ENCODE measurements at regions not wholly inside any gene's neighbourhood (a gene's known extent, or its start where the extent isn't known, plus 50 kb on each side); places are given as distances from the start of the nearest gene placed in this dataset.

- TF ChIP-seq IRF3 (IDR thresholded peaks at IDR 0.05; ENCODE audit: low read depth, low read length) (no peak), RXRA (IDR thresholded peaks at IDR 0.05; ENCODE audit: borderline replicate concordance, low read depth) (no peak), CHD2 (IDR thresholded peaks at IDR 0.05; ENCODE audit: low read length, partially characterized antibody) (no peak), NRF1 (IDR thresholded peaks at IDR 0.05; ENCODE audit: low read depth, low read length) (no peak), SMC3 (IDR thresholded peaks at IDR 0.05; ENCODE audit: low read depth, low read length) (no peak), TAF1 (IDR thresholded peaks at IDR 0.05; ENCODE audit: borderline replicate concordance, low read depth, low read length) (no peak), USF2 (IDR thresholded peaks at IDR 0.05; ENCODE audit: borderline replicate concordance, low read depth, low read length) (no peak), NFIC (IDR thresholded peaks at IDR 0.05; ENCODE audit: borderline replicate concordance) (no peak), POLR2AphosphoS5 (IDR thresholded peaks at IDR 0.05; ENCODE audit: low read depth, low read length) (no peak), GATA2 (CRISPR knock-in tag; IDR thresholded peaks at IDR 0.05) (no peak), FOXJ3 (CRISPR knock-in tag; IDR thresholded peaks at IDR 0.05) (no peak), MAX (IDR thresholded peaks at IDR 0.05; ENCODE audit: low read depth) (no peak), FOXM1 (IDR thresholded peaks at IDR 0.05; ENCODE audit: low read depth) (no peak), MEF2A (IDR thresholded peaks at IDR 0.05; ENCODE audit: borderline replicate concordance, low read depth) (no peak), TCF12 (IDR thresholded peaks at IDR 0.05) (no peak), GABPA (IDR thresholded peaks at IDR 0.05; ENCODE audit: low read depth) (no peak), TEAD4 (IDR thresholded peaks at IDR 0.05; ENCODE audit: borderline replicate concordance, insufficient read depth) (no peak)
- Histone ChIP-seq H3K9ac (no peak overlapping the region), H3K4me3 (ENCODE audit: low read depth in 2 of 2, low read length in 1 of 2) (no peak overlapping the region), H3K4me2 (no peak overlapping the region), H3F3A (replicated peaks; ENCODE audit: insufficient read depth) (no peaks in the 10 kb centered on the region), H3K27ac (ENCODE audit: low read depth in 2 of 2, low read length in 1 of 2) (no peak overlapping the region), H3K9me3 (no peaks in the 10 kb centered on the region), H2AFZ (ENCODE audit: low read depth) (peak overlapping the region; percentile 33; the same call in 1 of the 2 replicates), H3K27me3 (ENCODE audit: insufficient read depth) (no peaks in the 10 kb centered on the region), H3K9me2 (no peaks in the 10 kb centered on the region), H4K20me1 (ENCODE audit: insufficient read depth) (no peaks in the 10 kb centered on the region), H3K36me3 (replicated peaks in 1 of 2; ENCODE audit: control insufficient read depth in 1 of 2, insufficient read depth in 2 of 2, low read length in 1 of 2) (no peaks in the 10 kb centered on the region), H3K4me1 (ENCODE audit: control insufficient read depth in 1 of 2, insufficient read depth in 2 of 2, low read depth in 1 of 2, low read length in 1 of 2) (no peaks in the 10 kb centered on the region), H3K79me2 (ENCODE audit: insufficient read depth) (no peaks in the 10 kb centered on the region)
- 4% methylated on average over 2 of the region's 2 CpGs for WGBS (ENCODE audit: low lambda C conversion rate)
- POLR2A ChIA-PET = no interaction called here
- CTCF ChIA-PET = interaction anchor here (1.0 kb wide), 1 partner anchor 35 kb away, joined by 3 read pairs; no protein-coding TSS in a partner anchor
- no peak for DNase-seq
These were observed 202.8 kb upstream of the BTBD3 start for GRCh38 chr20:11714886-11715285.
